ENCODE measurements at regions not wholly inside any gene's neighbourhood (a gene's known extent, or its start where the extent isn't known, plus 50 kb on each side); places are given as distances from the start of the nearest gene placed in this dataset.
"Not testable (repeated sequence)": the region's sequence is repeated elsewhere in the genome, so short reads cannot be mapped to it uniquely, and the experiment has no call there.

DNA sequence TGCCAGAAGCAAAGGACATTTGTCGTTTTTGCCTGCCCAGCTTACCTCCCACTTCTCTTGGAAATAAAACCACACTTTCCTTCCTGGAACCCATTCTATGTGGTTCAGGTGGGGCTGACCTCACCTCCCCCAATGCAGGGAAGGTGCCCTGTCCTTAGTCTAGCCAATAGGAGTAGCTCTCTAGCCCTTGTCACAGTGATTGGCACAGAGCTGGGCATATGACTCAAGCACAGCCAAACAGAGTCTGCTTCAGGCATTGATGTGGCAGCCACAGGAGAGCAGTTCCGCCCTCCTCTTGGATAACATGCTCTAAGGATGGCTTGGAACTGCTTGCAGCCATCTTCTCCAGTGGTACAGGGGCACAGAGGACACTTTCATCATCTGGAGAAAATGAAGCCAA lies 134.0 kb downstream of the LRIG2 start:
- BruUV-seq (replicated peaks), result no TSS peak
- Mint-ChIP-seq H3K4me3 (ENCODE audit: unreplicated experiment) (no peak overlapping the region), H3K4me1 (ENCODE audit: insufficient read depth, unreplicated experiment) (peaks cover 5% of the 10 kb centered on the region), H3K36me3 (ENCODE audit: insufficient read depth, unreplicated experiment) (no peaks in the 10 kb centered on the region), H3K9me3 (ENCODE audit: unreplicated experiment) (peaks cover 7% of the 10 kb centered on the region), H3K27me3 (ENCODE audit: insufficient read depth, unreplicated experiment) (no peaks in the 10 kb centered on the region), H3K27ac (ENCODE audit: low read depth, unreplicated experiment) (no peak overlapping the region)
- CTCF ChIA-PET, result interaction anchor here (0.7 kb wide), 1 partner anchor 553 kb away, joined by 3 read pairs; no protein-coding TSS in a partner anchor
- no peak for DNase-seq (ENCODE audit: unreplicated experiment)
- intact Hi-C loops (cut with micrococcal nuclease), result no loop called here
- TF ChIP-seq CTCF (IDR thresholded peaks at IDR 0.05; ENCODE audit: unreplicated experiment), result no peak
- POLR2A ChIA-PET, result no interaction called here

DNA sequence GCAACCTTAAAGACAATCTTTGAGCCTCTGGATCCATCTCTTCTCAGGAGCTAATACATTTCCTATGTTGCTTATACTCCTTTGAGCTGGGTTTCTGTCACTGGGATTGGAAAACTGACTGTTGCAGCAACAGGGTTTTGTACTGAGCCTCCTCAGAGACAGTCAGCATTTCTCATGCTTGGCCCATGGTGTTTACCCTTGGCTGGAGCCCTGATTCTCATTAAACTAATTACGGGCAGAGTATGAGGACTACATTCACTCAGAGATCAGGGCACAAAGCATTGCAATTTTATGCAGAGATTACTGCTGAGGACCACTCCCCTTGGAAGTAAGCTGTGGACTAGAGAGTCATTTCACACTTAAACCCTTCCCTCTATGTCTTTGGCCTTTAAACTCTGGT lies 134.5 kb downstream of the LRIG2 start:
- CTCF ChIA-PET, result interaction anchor here (0.7 kb wide), 1 partner anchor 552 kb away, joined by 3 read pairs; no protein-coding TSS in a partner anchor
- POLR2A ChIA-PET, result no interaction called here
- Mint-ChIP-seq H3K4me1 (ENCODE audit: insufficient read depth, unreplicated experiment) (peaks cover 5% of the 10 kb centered on the region), H3K36me3 (ENCODE audit: insufficient read depth, unreplicated experiment) (no peaks in the 10 kb centered on the region), H3K27me3 (ENCODE audit: insufficient read depth, unreplicated experiment) (no peaks in the 10 kb centered on the region), H3K4me3 (ENCODE audit: unreplicated experiment) (no peak overlapping the region), H3K9me3 (ENCODE audit: unreplicated experiment) (peaks cover 7% of the 10 kb centered on the region), H3K27ac (ENCODE audit: low read depth, unreplicated experiment) (no peak overlapping the region)
- no TSS peak for BruUV-seq (replicated peaks)
- intact Hi-C loops (cut with micrococcal nuclease), result no loop called here
- TF ChIP-seq CTCF (IDR thresholded peaks at IDR 0.05; ENCODE audit: unreplicated experiment), result no peak
- DNase-seq (ENCODE audit: unreplicated experiment), result no peak

DNA sequence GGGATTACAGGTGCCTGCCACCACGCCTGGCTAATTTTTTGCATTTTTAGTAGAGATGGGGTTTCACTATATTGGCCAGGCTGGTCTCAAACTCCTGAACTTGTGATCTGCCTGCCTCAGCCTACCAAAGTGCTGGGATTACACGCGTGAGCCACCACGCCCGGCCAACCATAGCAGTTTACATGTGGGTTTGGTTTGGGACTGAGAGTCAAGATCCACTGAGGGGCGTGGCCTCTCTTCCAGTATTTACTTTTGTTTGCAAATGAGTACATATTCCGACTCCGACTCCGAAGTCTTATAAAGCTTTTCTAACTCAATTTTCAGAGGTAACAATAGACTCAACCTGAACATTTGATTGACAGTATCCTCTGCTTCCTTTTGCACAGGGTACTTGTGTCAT lies 135.4 kb downstream of the LRIG2 start:
- H3K36me3 Mint-ChIP-seq (ENCODE audit: insufficient read depth, unreplicated experiment); H3K4me1 Mint-ChIP-seq (ENCODE audit: insufficient read depth, unreplicated experiment); DNase-seq (ENCODE audit: unreplicated experiment); POLR2A ChIA-PET; H3K4me3 Mint-ChIP-seq (ENCODE audit: unreplicated experiment); H3K27ac Mint-ChIP-seq (ENCODE audit: low read depth, unreplicated experiment); BruUV-seq (replicated peaks); H3K27me3 Mint-ChIP-seq (ENCODE audit: insufficient read depth, unreplicated experiment); intact Hi-C loops (cut with micrococcal nuclease); H3K9me3 Mint-ChIP-seq (ENCODE audit: unreplicated experiment): not testable (repeated sequence)
- CTCF ChIA-PET, result interaction anchor here (0.7 kb wide), 1 partner anchor 54 kb away, joined by 3 read pairs; no protein-coding TSS in a partner anchor

DNA sequence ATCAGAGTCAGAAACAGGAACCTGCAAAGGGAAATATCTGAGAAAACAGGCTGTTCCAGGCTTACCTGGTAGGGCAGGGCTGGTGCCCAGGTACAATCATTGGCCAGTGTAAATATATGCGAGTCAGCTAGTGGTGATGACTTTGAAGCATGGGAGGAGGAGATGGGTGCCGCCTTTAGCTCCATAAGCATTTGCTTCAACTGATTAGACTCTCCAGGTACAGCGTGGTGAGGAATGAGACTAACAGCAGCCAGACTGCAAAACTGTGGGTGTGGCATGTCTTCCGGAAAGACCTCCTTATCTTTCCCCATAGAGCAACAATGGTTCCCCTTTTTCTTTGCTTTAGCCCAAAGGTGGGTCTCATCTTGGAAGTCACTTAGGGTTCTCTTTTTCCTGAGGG lies 137.2 kb downstream of the LRIG2 start:
- POLR2A ChIA-PET, result interaction anchor here (0.8 kb wide), 1 partner anchor 15 kb away, joined by 3 read pairs; no protein-coding TSS in a partner anchor
- TF ChIP-seq CTCF (IDR thresholded peaks at IDR 0.05; ENCODE audit: unreplicated experiment), result no peak
- Mint-ChIP-seq H3K27me3 (ENCODE audit: insufficient read depth, unreplicated experiment) (no peaks in the 10 kb centered on the region), H3K9me3 (ENCODE audit: unreplicated experiment) (peaks cover 3% of the 10 kb centered on the region), H3K27ac (ENCODE audit: low read depth, unreplicated experiment) (no peak overlapping the region), H3K36me3 (ENCODE audit: insufficient read depth, unreplicated experiment) (no peaks in the 10 kb centered on the region), H3K4me3 (ENCODE audit: unreplicated experiment) (no peak overlapping the region), H3K4me1 (ENCODE audit: insufficient read depth, unreplicated experiment) (peaks cover 5% of the 10 kb centered on the region)
- no TSS peak for BruUV-seq (replicated peaks)
- intact Hi-C loops (cut with micrococcal nuclease), result no loop called here
- no peak for DNase-seq (ENCODE audit: unreplicated experiment)
- CTCF ChIA-PET, result no interaction called here

DNA sequence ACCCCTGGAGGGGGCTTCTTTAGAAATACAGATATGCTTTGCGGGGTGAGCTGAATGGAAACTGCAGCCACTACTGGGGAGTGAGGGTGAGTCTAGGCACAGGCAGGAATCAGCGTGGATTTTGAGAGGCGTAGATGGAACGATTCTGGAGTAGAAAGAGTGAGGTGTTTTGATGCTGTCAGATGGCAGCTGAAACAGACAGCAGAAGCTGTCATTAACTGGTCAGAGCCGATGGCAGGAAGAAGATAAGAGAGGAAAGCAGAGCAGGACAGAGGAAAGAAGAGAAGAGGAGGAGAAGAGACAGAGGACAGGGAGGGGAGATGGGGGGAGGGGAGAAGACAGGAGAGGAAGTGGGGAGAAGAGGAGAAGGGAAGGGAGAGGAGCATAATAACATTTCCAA lies 138.5 kb downstream of the LRIG2 start:
- H3K27ac Mint-ChIP-seq (ENCODE audit: low read depth, unreplicated experiment), result peak overlapping the region; percentile 21
- no peak overlapping the region for H3K4me3 Mint-ChIP-seq (ENCODE audit: unreplicated experiment)
- no TSS peak for BruUV-seq (replicated peaks)
- peaks cover 11% of the 10 kb centered on the region for H3K9me3 Mint-ChIP-seq (ENCODE audit: unreplicated experiment)
- TF ChIP-seq CTCF (IDR thresholded peaks at IDR 0.05; ENCODE audit: unreplicated experiment), result no peak
- no peak for DNase-seq (ENCODE audit: unreplicated experiment)
- H3K4me1 Mint-ChIP-seq (ENCODE audit: insufficient read depth, unreplicated experiment), result peaks cover 5% of the 10 kb centered on the region
- POLR2A ChIA-PET, result interaction anchor here (1.0 kb wide), 1 partner anchor 38 kb away, joined by 4 read pairs; no protein-coding TSS in a partner anchor
- intact Hi-C loops (cut with micrococcal nuclease), result no loop called here
- no peaks in the 10 kb centered on the region for H3K27me3 Mint-ChIP-seq (ENCODE audit: insufficient read depth, unreplicated experiment)
- no peaks in the 10 kb centered on the region for H3K36me3 Mint-ChIP-seq (ENCODE audit: insufficient read depth, unreplicated experiment)
- CTCF ChIA-PET, result interaction anchor here (0.6 kb wide), 1 partner anchor 26 kb away, joined by 3 read pairs; no protein-coding TSS in a partner anchor
